Right lobe of liver (tissue), 4 donors: ENCODE measurements at regions not wholly inside any gene's neighbourhood (a gene's known extent, or its start where the extent isn't known, plus 50 kb on each side); places are given as distances from the start of the nearest gene placed in this dataset.

Source experiments
- CTCF ChIP-seq, 4 donors: fragments of 200-600 bp in 3 of 4; fragments of 450-650 bp in 1 of 4; IDR thresholded peaks; one replicate each; pipeline versions ENCODE4 v1.5.1 to v1.8.0; 2016 to 2022; ENCODE audit warnings: antibody characterized with exemption in 4 of 4, mild to moderate bottlenecking in 2 of 4
- POLR2A ChIP-seq: fragments of 450-650 bp; IDR thresholded peaks from one replicate; pipeline ENCODE4 v1.6.1; 2017; ENCODE audit warnings: antibody characterized with exemption, mild to moderate bottlenecking
- donor health status: DM: no; HTN: no; CAD: no.
- donor health status: DM: no; HTN: no; CAD: no.
- donor health status: DM: no; HTN: yes; CAD: no.

- TF ChIP-seq CTCF (IDR thresholded peaks at IDR 0.05) (no peak), POLR2A (no peak)
Measured at GRCh38 chr12:105485921-105486320, 155.4 kb downstream of the C12orf75 start.
